ENCODE measurements at regions not wholly inside any gene's neighbourhood (a gene's known extent, or its start where the extent isn't known, plus 50 kb on each side); places are given as distances from the start of the nearest gene placed in this dataset.

GRCh38 chr15:87628311-87628710, 628.2 kb downstream of the NTRK3 start:
- DNase-seq = no peak

- no peak for DNase-seq
Measured at GRCh38 chr15:87626860-87627259, 629.7 kb downstream of the NTRK3 start.

- no peak for DNase-seq
Measured at GRCh38 chr15:87623832-87624231, 632.7 kb downstream of the NTRK3 start.

- no peak for DNase-seq
Measured at GRCh38 chr15:87620393-87620792, 636.1 kb downstream of the NTRK3 start.

GRCh38 chr15:87619161-87619960, 637.2 kb downstream of the NTRK3 start:
- no peak for DNase-seq

GRCh38 chr15:87618203-87618725, 638.3 kb downstream of the NTRK3 start:
- DNase-seq = no peak

GRCh38 chr15:87614704-87615103, 641.8 kb downstream of the NTRK3 start:
- no peak for DNase-seq

- no peak for DNase-seq
Measured at GRCh38 chr15:87610366-87610765, 646.2 kb downstream of the NTRK3 start.

- no peak for DNase-seq
Measured at GRCh38 chr15:87609894-87610293, 646.6 kb downstream of the NTRK3 start.

- no peak for DNase-seq
Measured at GRCh38 chr15:87609474-87609873, 647.1 kb downstream of the NTRK3 start.

- no peak for DNase-seq
Measured at GRCh38 chr15:87608238-87609028, 648.1 kb downstream of the NTRK3 start.

GRCh38 chr15:87606971-87607370, 649.6 kb downstream of the NTRK3 start:
- DNase-seq = no peak

GRCh38 chr15:87604857-87605446, 651.6 kb downstream of the NTRK3 start:
- DNase-seq = no peak

- DNase-seq = no peak
Measured at GRCh38 chr15:87602371-87602770, 654.2 kb downstream of the NTRK3 start.

- no peak for DNase-seq
Measured at GRCh38 chr15:87599616-87600015, 656.9 kb downstream of the NTRK3 start.

GRCh38 chr15:87597346-87598052, 659.0 kb downstream of the NTRK3 start:
- DNase-seq = no peak

GRCh38 chr15:87591582-87591981, 665.0 kb downstream of the NTRK3 start:
- no peak for DNase-seq

GRCh38 chr15:87591042-87591441, 665.5 kb downstream of the NTRK3 start:
- no peak for DNase-seq

GRCh38 chr15:87589134-87589533, 667.4 kb downstream of the NTRK3 start:
- no peak for DNase-seq

- no peak for DNase-seq
Measured at GRCh38 chr15:87582169-87582568, 674.4 kb downstream of the NTRK3 start.

GRCh38 chr15:87579537-87579936, 677.0 kb downstream of the NTRK3 start:
- DNase-seq = no peak

- no peak for DNase-seq
Measured at GRCh38 chr15:87578776-87579175, 677.8 kb downstream of the NTRK3 start.

GRCh38 chr15:87577336-87577735, 679.2 kb downstream of the NTRK3 start:
- no peak for DNase-seq
